Loucy (cell line): ENCODE measurements at regions not wholly inside any gene's neighbourhood (a gene's known extent, or its start where the extent isn't known, plus 50 kb on each side); places are given as distances from the start of the nearest gene placed in this dataset.

Experiments used
- EZH2phosphoT487 ChIP-seq: fragments of 200-600 bp; IDR thresholded peaks from 2 replicates; pipeline ENCODE4 v1.6.1; 2018; ENCODE audit warnings: antibody characterized with exemption, mild to moderate bottlenecking, moderate library complexity, borderline replicate concordance
- TF ChIP-seq, protein P1 (sequence below): fragments of 200-600 bp; sonication (generic); conservative IDR thresholded peaks from 2 replicates; pipeline ENCODE4 v1.5.1; 2014; ENCODE audit warnings: mild to moderate bottlenecking, antibody characterized with exemption, low read length

DNA sequence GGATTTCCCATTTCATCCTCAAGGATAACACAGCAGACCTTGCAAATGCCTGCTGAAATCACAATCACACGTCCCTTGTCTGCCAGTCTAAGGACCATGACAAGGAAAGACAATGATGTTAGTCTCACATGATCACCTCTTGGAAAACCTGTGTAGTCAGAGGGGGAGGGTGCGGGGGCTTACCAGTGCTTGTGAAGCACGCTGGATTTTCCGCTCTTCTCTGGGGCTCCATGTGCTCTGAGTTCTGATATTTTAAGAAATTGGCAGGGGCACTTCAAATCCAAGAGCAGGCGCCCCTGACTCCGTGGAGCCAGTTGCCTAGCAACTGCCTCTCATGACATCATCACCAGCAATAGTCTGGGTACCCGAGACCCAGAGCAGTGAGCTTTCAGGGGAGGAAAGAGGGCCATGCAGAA, 200.9 kb upstream of the C14orf180 start:
- TF ChIP-seq, protein P1, sequence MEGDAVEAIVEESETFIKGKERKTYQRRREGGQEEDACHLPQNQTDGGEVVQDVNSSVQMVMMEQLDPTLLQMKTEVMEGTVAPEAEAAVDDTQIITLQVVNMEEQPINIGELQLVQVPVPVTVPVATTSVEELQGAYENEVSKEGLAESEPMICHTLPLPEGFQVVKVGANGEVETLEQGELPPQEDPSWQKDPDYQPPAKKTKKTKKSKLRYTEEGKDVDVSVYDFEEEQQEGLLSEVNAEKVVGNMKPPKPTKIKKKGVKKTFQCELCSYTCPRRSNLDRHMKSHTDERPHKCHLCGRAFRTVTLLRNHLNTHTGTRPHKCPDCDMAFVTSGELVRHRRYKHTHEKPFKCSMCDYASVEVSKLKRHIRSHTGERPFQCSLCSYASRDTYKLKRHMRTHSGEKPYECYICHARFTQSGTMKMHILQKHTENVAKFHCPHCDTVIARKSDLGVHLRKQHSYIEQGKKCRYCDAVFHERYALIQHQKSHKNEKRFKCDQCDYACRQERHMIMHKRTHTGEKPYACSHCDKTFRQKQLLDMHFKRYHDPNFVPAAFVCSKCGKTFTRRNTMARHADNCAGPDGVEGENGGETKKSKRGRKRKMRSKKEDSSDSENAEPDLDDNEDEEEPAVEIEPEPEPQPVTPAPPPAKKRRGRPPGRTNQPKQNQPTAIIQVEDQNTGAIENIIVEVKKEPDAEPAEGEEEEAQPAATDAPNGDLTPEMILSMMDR: no peak
- TF ChIP-seq EZH2phosphoT487: no peak
